HepG2 (cell line): ENCODE measurements at regions not wholly inside any gene's neighbourhood (a gene's known extent, or its start where the extent isn't known, plus 50 kb on each side); places are given as distances from the start of the nearest gene placed in this dataset.

Experiments used
- ATAC-seq: fragments of 200-7000 bp; cut with Tn5 transposase; 3 replicates; pipeline ENCODE4 v1.9.1; 2020; ENCODE audit warnings: mild to moderate bottlenecking, moderate library complexity
- BruUV-seq: library from RNA; stranded (reverse); fragments of 400-500 nt; replicated peaks from 2 replicates; lab custom pipeline; 2021; lab: Mats Ljungman, UMichigan
- CTCF ChIA-PET: fragments of 300-600 bp; formaldehyde crosslinking; extraction: SDS; loops from one replicate; lab custom pipeline; 2021; ENCODE audit warnings: low total read pairs, inconsistent platforms, low intra/inter-chr PET ratio; lab: Yijun Ruan, JAX
- POLR2A ChIA-PET: fragments of 350-600 bp; sonication (Branson Sonifier 250); formaldehyde crosslinking; loops from one replicate; lab custom pipeline; 2020; ENCODE audit warnings: antibody characterized with exemption, inconsistent platforms; lab: Yijun Ruan, JAX
- DNase-seq: peaks from one replicate; pipeline ENCODE4 v3.0.0-alpha.2; 2015; ENCODE audit warnings: low spot score
- FAIRE-seq: peaks from 3 replicates; lab custom pipeline; 2011; peaks lifted over from hg19 to GRCh38; lab: Jason Lieb, UNC
- H2AFZ ChIP-seq: one replicate; pipeline ENCODE4 v1.6.1; 2011; ENCODE audit warnings: low read length, inconsistent platforms
- H3K27ac ChIP-seq: fragments of 300-600 bp; 3 replicates; pipeline ENCODE4 v1.8.0; 2011; ENCODE audit warnings: mixed run types, mild to moderate bottlenecking, mixed read lengths, low read length, inconsistent platforms; ENCODE audit not compliant: insufficient read depth; ENCODE audit errors: extremely low read length
- H3K27me3 ChIP-seq, 2 experiments: fragments of 200-600 bp in 1 of 2; 2 replicates in 1 of 2; 3 replicates in 1 of 2; pipeline versions ENCODE4 v1.6.0 to v1.8.0; 2011; ENCODE audit warnings: low read length in 2 of 2, mild to moderate bottlenecking in 2 of 2, moderate library complexity in 2 of 2, inconsistent platforms in 1 of 2; ENCODE audit not compliant: insufficient read depth in 2 of 2, control insufficient read depth in 1 of 2
- H3K36me3 ChIP-seq, 2 experiments: fragments of 200-600 bp in 1 of 2; replicated peaks in 1 of 2; 2 replicates in 1 of 2; 3 replicates in 1 of 2; pipeline versions ENCODE4 v1.5.1 to v1.8.0; 2011; ENCODE audit warnings: low read length in 2 of 2, inconsistent platforms in 1 of 2; ENCODE audit not compliant: insufficient read depth in 2 of 2, control insufficient read depth in 1 of 2
- H3K4me1 ChIP-seq: 2 replicates; pipeline ENCODE4 v1.5.1; 2012; ENCODE audit warnings: low read length, inconsistent platforms; ENCODE audit not compliant: insufficient read depth
- H3K4me2 ChIP-seq: 2 replicates; pipeline ENCODE4 v1.6.0; 2011; ENCODE audit warnings: low read depth, low read length, inconsistent platforms
- H3K4me3 ChIP-seq, 3 experiments: fragments of 200-600 bp in 1 of 3; sonication (generic), shearing (Covaris generic) in 1 of 3; replicated peaks in 1 of 3; 2 replicates each; pipeline ENCODE4 v1.5.1; 2011 to 2016; ENCODE audit warnings: low read length in 3 of 3, inconsistent platforms in 2 of 3, low read depth in 2 of 3, mild to moderate bottlenecking in 2 of 3, control low read depth in 1 of 3, mixed read lengths in 1 of 3; ENCODE audit not compliant: insufficient read depth in 1 of 3
- H3K79me2 ChIP-seq: one replicate; pipeline ENCODE4 v1.6.1; 2011; ENCODE audit warnings: low read length, inconsistent platforms; ENCODE audit not compliant: insufficient read depth
- H3K9ac ChIP-seq: 2 replicates; pipeline ENCODE4 v1.6.0; 2011; ENCODE audit warnings: mild to moderate bottlenecking, low read depth, low read length, inconsistent platforms; ENCODE audit not compliant: insufficient read depth
- H3K9me3 ChIP-seq: 2 replicates; pipeline ENCODE4 v1.5.1; 2012; ENCODE audit warnings: mild to moderate bottlenecking, low read length
- H4K20me1 ChIP-seq: 2 replicates; pipeline ENCODE4 v1.6.0; 2011; ENCODE audit warnings: inconsistent platforms, mild to moderate bottlenecking, low read length, moderate library complexity; ENCODE audit not compliant: insufficient read depth
- CHD2 ChIP-seq: IDR thresholded peaks from 2 replicates; pipeline ENCODE4 v1.6.1; 2011; ENCODE audit warnings: low read depth, low read length, improper control_type of control experiment
- HDAC1 ChIP-seq: sonication (generic); formaldehyde crosslinking; IDR thresholded peaks from 2 replicates; pipeline ENCODE4 v1.5.1; 2020; ENCODE audit warnings: mild to moderate bottlenecking, missing genetic modification reagents
- HIVEP1 ChIP-seq: sonication (generic); formaldehyde crosslinking; IDR thresholded peaks from 2 replicates; pipeline ENCODE4 v1.4.0; 2020; ENCODE audit warnings: mild to moderate bottlenecking, missing genetic modification reagents
- NCOR1 ChIP-seq: fragments of 200-600 bp; sonication (generic); IDR thresholded peaks from 2 replicates; pipeline ENCODE4 v1.7.0; 2017; ENCODE audit warnings: antibody characterized with exemption, low read length, borderline replicate concordance
- NFRKB ChIP-seq: fragments of 450-650 bp; IDR thresholded peaks from 2 replicates; pipeline ENCODE4 v1.6.1; 2017
- SMAD1 ChIP-seq: sonication (generic); formaldehyde crosslinking; IDR thresholded peaks from 2 replicates; pipeline ENCODE4 v1.4.0; 2020; ENCODE audit warnings: missing genetic modification reagents, low read depth, mild to moderate bottlenecking, borderline replicate concordance
- SRSF4 ChIP-seq: fragments of 200-400 bp; formaldehyde crosslinking; IDR thresholded peaks from one replicate; pipeline ENCODE4 v1.6.1; 2018; ENCODE audit warnings: mild to moderate bottlenecking, low read depth, low read length, moderate library complexity; ENCODE audit not compliant: poor library complexity, severe bottlenecking
- ZC3H13 ChIP-seq: sonication (generic); formaldehyde crosslinking; IDR thresholded peaks from 2 replicates; pipeline ENCODE4 v1.8.1; 2023; ENCODE audit warnings: mild to moderate bottlenecking, missing genetic modification reagents, moderate library complexity
- ZSCAN20 ChIP-seq: sonication (generic); formaldehyde crosslinking; IDR thresholded peaks from 2 replicates; pipeline ENCODE4 v1.4.0; 2020; ENCODE audit warnings: missing genetic modification reagents, mild to moderate bottlenecking, borderline replicate concordance
- WGBS: methylation state at CpG from one replicate; pipeline ENCODE4 v1.1.6; 2017; ENCODE audit warnings: low lambda C conversion rate; 5-methylcytosine and 5-hydroxymethylcytosine counted together
- in situ Hi-C: cut with HindIII; loops from 2 replicates; pipeline ENCODE4 v1.10.0; 2017; ENCODE audit warnings: low pct_unique_long_range_greater_than_20kb; ENCODE audit not compliant: extremely low pct_ligation_motif_present
- intact Hi-C: fragments of 100-400 bp; cut with micrococcal nuclease; formaldehyde crosslinking; loops from one replicate; pipeline ENCODE4 v1.10.0; 2022; ENCODE audit not compliant: unreplicated experiment
- TF ChIP-seq, protein P1 (sequence below): IDR thresholded peaks from 2 replicates; pipeline ENCODE4 v1.6.1; 2016; ENCODE audit warnings: missing genetic modification reagents, missing compliant biosample characterization
- TF ChIP-seq, protein P2 (sequence below): sonication (generic); formaldehyde crosslinking; IDR thresholded peaks from 2 replicates; pipeline ENCODE4 v1.5.0; 2020; ENCODE audit warnings: missing genetic modification reagents
- TF ChIP-seq, protein P3 (sequence below): sonication (generic); formaldehyde crosslinking; IDR thresholded peaks from 2 replicates; pipeline ENCODE4 v1.5.1; 2020; ENCODE audit warnings: mild to moderate bottlenecking, missing genetic modification reagents, moderate library complexity
- TF ChIP-seq, protein P4 (sequence below): sonication (generic); formaldehyde crosslinking; IDR thresholded peaks from 2 replicates; pipeline ENCODE4 v1.4.0; 2020; ENCODE audit warnings: mild to moderate bottlenecking, missing genetic modification reagents
- TF ChIP-seq, protein P5 (sequence below): sonication (generic); formaldehyde crosslinking; IDR thresholded peaks from 2 replicates; pipeline ENCODE4 v1.5.0; 2020; ENCODE audit warnings: mild to moderate bottlenecking, missing genetic modification reagents

DNA sequence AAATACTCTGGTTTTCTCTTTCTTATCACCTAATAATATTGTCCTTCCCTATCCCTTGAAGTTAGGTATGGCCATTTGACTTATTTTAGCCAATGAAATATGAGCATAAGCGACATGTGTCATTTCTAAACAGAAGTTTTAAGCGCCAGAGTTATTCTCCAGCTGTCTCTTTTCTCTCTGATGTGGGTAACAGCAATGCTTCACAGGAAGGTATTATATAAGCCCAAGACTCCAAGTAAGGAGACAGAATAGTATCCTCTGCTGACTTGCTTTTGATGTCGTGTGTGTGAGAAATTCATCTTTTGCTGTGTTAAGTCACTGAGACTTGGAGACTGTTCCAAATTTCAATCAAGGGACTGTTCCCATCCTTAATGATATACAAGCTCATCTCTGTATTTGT, 224.6 kb upstream of the NECTIN3 start:
- Histone ChIP-seq H3K36me3 (no peaks in the 10 kb centered on the region), H3K9ac (no peak overlapping the region), H3K4me2 (no peak overlapping the region), H3K27ac (no peak overlapping the region), H3K79me2 (no peaks in the 10 kb centered on the region), H2AFZ (no peak overlapping the region), H3K4me1 (no peaks in the 10 kb centered on the region), H3K4me3 (no peak overlapping the region), H3K27me3 (no peaks in the 10 kb centered on the region), H3K9me3 (no peaks in the 10 kb centered on the region), H4K20me1 (no peaks in the 10 kb centered on the region)
- DNase-seq (no peak), FAIRE-seq (no peak), ATAC-seq (no peak)
- CTCF ChIA-PET = no interaction called here
- no TSS peak for BruUV-seq
- intact Hi-C loops = no loop called here
- TF ChIP-seq HDAC1 (CRISPR knock-in tag) = no peak
- TF ChIP-seq SMAD1 (CRISPR knock-in tag) = no peak
- TF ChIP-seq CHD2 = no peak
- TF ChIP-seq, protein P1, sequence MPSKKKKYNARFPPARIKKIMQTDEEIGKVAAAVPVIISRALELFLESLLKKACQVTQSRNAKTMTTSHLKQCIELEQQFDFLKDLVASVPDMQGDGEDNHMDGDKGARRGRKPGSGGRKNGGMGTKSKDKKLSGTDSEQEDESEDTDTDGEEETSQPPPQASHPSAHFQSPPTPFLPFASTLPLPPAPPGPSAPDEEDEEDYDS (CRISPR knock-in tag) = no peak
- TF ChIP-seq, protein P2, sequence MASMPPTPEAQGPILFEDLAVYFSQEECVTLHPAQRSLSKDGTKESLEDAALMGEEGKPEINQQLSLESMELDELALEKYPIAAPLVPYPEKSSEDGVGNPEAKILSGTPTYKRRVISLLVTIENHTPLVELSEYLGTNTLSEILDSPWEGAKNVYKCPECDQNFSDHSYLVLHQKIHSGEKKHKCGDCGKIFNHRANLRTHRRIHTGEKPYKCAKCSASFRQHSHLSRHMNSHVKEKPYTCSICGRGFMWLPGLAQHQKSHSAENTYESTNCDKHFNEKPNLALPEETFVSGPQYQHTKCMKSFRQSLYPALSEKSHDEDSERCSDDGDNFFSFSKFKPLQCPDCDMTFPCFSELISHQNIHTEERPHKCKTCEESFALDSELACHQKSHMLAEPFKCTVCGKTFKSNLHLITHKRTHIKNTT (CRISPR knock-in tag) = no peak
- TF ChIP-seq, protein P3, sequence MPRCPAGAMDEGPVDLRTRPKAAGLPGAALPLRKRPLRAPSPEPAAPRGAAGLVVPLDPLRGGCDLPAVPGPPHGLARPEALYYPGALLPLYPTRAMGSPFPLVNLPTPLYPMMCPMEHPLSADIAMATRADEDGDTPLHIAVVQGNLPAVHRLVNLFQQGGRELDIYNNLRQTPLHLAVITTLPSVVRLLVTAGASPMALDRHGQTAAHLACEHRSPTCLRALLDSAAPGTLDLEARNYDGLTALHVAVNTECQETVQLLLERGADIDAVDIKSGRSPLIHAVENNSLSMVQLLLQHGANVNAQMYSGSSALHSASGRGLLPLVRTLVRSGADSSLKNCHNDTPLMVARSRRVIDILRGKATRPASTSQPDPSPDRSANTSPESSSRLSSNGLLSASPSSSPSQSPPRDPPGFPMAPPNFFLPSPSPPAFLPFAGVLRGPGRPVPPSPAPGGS = no peak
- no peak for TF ChIP-seq SRSF4
- TF ChIP-seq NCOR1 = no peak
- TF ChIP-seq ZSCAN20 (CRISPR knock-in tag) = no peak
- TF ChIP-seq, protein P4, sequence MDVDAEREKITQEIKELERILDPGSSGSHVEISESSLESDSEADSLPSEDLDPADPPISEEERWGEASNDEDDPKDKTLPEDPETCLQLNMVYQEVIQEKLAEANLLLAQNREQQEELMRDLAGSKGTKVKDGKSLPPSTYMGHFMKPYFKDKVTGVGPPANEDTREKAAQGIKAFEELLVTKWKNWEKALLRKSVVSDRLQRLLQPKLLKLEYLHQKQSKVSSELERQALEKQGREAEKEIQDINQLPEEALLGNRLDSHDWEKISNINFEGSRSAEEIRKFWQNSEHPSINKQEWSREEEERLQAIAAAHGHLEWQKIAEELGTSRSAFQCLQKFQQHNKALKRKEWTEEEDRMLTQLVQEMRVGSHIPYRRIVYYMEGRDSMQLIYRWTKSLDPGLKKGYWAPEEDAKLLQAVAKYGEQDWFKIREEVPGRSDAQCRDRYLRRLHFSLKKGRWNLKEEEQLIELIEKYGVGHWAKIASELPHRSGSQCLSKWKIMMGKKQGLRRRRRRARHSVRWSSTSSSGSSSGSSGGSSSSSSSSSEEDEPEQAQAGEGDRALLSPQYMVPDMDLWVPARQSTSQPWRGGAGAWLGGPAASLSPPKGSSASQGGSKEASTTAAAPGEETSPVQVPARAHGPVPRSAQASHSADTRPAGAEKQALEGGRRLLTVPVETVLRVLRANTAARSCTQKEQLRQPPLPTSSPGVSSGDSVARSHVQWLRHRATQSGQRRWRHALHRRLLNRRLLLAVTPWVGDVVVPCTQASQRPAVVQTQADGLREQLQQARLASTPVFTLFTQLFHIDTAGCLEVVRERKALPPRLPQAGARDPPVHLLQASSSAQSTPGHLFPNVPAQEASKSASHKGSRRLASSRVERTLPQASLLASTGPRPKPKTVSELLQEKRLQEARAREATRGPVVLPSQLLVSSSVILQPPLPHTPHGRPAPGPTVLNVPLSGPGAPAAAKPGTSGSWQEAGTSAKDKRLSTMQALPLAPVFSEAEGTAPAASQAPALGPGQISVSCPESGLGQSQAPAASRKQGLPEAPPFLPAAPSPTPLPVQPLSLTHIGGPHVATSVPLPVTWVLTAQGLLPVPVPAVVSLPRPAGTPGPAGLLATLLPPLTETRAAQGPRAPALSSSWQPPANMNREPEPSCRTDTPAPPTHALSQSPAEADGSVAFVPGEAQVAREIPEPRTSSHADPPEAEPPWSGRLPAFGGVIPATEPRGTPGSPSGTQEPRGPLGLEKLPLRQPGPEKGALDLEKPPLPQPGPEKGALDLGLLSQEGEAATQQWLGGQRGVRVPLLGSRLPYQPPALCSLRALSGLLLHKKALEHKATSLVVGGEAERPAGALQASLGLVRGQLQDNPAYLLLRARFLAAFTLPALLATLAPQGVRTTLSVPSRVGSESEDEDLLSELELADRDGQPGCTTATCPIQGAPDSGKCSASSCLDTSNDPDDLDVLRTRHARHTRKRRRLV (CRISPR knock-in tag) = no peak
- TF ChIP-seq HIVEP1 (CRISPR knock-in tag) = no peak
- no peak for TF ChIP-seq ZC3H13 (CRISPR knock-in tag)
- TF ChIP-seq, protein P5, sequence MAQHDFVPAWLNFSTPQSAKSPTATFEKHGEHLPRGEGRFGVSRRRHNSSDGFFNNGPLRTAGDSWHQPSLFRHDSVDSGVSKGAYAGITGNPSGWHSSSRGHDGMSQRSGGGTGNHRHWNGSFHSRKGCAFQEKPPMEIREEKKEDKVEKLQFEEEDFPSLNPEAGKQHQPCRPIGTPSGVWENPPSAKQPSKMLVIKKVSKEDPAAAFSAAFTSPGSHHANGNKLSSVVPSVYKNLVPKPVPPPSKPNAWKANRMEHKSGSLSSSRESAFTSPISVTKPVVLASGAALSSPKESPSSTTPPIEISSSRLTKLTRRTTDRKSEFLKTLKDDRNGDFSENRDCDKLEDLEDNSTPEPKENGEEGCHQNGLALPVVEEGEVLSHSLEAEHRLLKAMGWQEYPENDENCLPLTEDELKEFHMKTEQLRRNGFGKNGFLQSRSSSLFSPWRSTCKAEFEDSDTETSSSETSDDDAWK (CRISPR knock-in tag) = no peak
- TF ChIP-seq NFRKB = no peak
- POLR2A ChIA-PET = no interaction called here
- in situ Hi-C loops = no loop called here
- WGBS = 24% methylated on average over 3 of the region's 3 CpGs
